Stimulated activated CD8-positive, alpha-beta memory T cell treated with anti-CD3 and anti-CD28 coated beads, Interleukin-4, amount 100 ng/mL, for 1 hour (primary cell): ENCODE measurements at regions not wholly inside any gene's neighbourhood (a gene's known extent, or its start where the extent isn't known, plus 50 kb on each side); places are given as distances from the start of the nearest gene placed in this dataset.
"Not testable (repeated sequence)": the region's sequence is repeated elsewhere in the genome, so short reads cannot be mapped to it uniquely, and the experiment has no call there.

ENCODE experiments used
- DNase-seq, 2 donors: peaks; one replicate each; pipeline ENCODE4 v3.0.0-alpha.2; 2020; ENCODE audit warnings: low read depth in 2 of 2, low spot score in 1 of 2

- DNase-seq, result no peak
Measured at GRCh38 chr9:95587021-95587964, 70.5 kb upstream of the PTCH1 start.

GRCh38 chr9:95586326-95586725 lies 69.6 kb upstream of the PTCH1 start:
- DNase-seq, result no peak

GRCh38 chr9:95585824-95586223 lies 69.1 kb upstream of the PTCH1 start:
- no peak for DNase-seq

- no peak for DNase-seq
Measured at GRCh38 chr9:95584176-95584575, 67.4 kb upstream of the PTCH1 start.

GRCh38 chr9:95581900-95582299 lies 65.1 kb upstream of the PTCH1 start:
- no peak for DNase-seq

GRCh38 chr9:95580812-95581761 lies 64.3 kb upstream of the PTCH1 start:
- DNase-seq, result no peak

GRCh38 chr9:95574866-95575553 lies 58.2 kb upstream of the PTCH1 start:
- no peak for DNase-seq

GRCh38 chr9:95574176-95574575 lies 57.4 kb upstream of the PTCH1 start:
- DNase-seq, result no peak

GRCh38 chr9:95573463-95573862 lies 56.7 kb upstream of the PTCH1 start:
- DNase-seq, result no peak

GRCh38 chr9:95572381-95573151 lies 55.8 kb upstream of the PTCH1 start:
- DNase-seq, result no peak

GRCh38 chr9:95570646-95571045 lies 53.9 kb upstream of the PTCH1 start:
- DNase-seq, result no peak

GRCh38 chr9:95570150-95570549 lies 53.4 kb upstream of the PTCH1 start:
- no peak for DNase-seq

GRCh38 chr9:95568735-95569134 lies 52.0 kb upstream of the PTCH1 start:
- DNase-seq, result not testable (repeated sequence)
